CD4-positive, alpha-beta T cell treated with Interleukin-15 for 1 hour (primary cell): ENCODE measurements at regions not wholly inside any gene's neighbourhood (a gene's known extent, or its start where the extent isn't known, plus 50 kb on each side); places are given as distances from the start of the nearest gene placed in this dataset.
"Not testable (repeated sequence)": the region's sequence is repeated elsewhere in the genome, so short reads cannot be mapped to it uniquely, and the experiment has no call there.

Experiments used
- DNase-seq: peaks from one replicate; pipeline ENCODE4 v3.0.0-alpha.2; 2020

DNA sequence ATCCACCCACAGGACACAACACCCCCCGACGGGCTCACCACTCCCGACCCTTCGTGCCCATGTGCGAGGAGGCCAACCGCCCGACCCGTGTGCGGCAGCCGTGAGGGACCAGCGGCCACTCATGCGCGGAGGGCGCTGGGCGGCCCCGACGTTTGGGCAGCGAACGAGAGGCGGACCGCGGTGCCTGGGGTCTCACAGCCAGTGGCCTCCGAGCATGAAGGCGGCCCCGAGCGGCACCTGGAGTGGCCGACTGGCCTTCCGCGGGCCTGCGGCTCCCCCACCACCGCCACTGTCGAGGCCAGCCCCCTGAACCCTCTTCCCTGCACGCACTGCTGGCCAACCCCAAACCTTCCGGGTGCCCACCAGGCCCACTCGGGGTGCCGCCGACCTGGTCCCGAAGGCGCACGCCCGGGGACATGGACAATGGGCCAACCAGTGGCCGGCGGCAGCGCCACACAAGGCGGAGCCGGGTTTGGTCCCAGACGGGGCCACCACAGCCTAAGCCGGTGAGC is 4274.9 kb upstream of the OR11H1 start:
- DNase-seq = peak; percentile 15

DNA sequence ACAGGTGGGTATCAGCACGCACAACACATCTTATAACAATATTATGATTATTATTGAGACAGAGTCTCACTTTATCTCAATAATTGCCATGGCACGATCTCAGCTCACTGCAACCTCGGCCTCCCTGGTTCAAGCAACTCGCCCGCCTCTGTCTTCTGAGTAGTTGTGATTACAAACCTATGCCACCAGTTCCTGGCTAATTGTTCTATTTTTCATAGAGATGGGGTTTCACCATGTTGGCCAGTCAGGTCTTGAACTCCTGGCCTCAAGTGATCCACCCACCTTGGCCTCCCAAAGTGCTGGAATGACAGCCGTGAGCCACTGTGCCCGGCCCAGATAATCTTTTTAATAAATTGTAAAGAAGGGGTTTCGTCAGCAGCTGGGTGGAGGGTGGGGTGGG is 4257.0 kb upstream of the OR11H1 start:
- not testable (repeated sequence) for DNase-seq

DNA sequence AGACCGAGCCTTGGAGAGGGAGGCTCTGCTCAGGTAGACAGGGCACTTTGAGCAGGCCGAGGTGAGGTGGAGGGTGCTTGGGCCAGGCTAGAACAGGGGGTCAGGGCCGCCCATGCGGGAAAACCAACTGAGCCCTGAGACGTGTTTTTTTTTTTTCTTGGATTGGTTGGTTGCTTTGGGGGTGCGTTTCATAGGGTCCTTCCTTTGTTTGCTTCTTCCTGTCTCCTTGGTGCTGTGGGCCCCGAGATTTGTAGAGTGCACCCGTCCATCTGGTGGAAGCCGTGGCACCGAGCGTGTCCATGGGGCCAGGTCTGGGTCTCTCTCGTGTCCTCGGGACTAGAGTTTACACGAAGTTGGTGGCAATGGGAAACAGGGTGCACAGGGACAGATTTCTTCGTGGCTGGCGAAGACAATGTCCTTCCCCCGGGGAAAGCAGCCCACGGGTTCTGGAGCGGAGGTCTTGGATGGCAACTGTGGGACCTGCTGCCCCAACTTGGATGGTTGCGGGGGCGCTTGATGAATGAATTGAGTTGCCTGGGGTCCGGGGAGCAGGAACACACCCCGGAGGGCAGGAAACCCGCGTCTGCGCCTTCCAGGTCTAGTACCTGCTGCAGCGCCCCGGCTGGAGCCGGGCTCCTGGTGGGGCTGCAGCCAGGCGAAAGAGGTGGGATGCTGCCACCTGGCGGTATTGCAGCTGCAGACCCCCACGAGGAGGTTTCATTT is 4242.7 kb upstream of the OR11H1 start:
- peak; percentile 18 for DNase-seq

DNA sequence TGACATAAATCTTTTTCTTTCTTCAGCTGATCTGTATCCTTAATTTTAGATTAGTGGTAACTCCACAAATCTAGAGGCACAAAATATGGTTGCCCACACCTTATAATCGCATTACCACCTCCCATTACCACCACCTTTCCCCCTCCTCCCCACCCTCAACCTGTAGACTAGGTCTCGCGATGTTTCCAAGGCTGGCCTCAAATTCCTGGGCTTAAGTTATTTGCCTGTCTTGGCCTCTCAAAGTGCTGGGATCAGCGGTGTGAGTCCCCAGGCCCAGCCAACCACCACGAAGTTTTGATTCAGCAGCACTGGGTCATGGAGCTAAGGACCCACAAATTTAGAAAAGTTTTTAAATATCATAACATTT is 4242.2 kb upstream of the OR11H1 start:
- not testable (repeated sequence) for DNase-seq

GRCh38 chr22:11288246-11289220 is 4239.5 kb upstream of the OR11H1 start:
- DNase-seq = peak; percentile 11

DNA sequence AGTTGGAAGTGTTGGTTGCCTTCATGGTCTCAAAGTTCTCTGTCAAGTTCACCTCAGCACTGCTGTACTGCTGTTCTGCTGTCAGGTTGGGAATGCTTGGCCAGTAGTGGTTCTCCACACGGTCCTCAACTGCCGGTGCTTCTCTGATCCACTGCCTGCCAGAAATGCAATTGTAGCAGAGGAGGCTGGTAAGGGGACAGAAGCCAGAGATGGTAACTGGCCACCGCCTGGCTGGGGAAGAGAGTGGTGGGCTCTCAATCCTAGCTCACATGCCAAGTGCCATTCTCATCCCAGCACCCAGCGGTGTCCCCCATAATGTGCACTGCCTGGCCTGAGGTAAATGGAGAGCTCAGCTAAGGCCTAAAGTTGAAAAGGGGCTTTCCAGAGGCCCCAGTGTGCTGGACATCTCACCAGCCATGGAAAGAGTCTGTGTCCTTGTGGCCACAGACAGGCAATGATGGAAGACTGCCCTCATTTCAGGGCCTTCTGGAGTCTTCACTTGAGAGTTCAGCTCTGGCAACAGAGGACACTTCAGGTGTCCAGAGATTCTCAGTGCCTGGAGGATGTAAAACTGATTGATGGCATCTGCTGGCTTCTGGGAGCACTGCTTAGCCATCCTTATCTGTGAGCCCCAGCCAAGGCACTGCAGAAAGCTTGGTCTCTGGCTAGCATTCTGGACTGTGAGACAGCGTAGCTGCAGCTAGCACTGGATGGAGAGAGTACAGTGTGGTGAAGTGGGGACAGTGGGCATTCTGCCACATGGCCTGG is 4229.7 kb upstream of the OR11H1 start:
- not testable (repeated sequence) for DNase-seq

- DNase-seq = not testable (repeated sequence)
Observed at GRCh38 chr22:11302427-11302826, 4225.6 kb upstream of the OR11H1 start.

DNA sequence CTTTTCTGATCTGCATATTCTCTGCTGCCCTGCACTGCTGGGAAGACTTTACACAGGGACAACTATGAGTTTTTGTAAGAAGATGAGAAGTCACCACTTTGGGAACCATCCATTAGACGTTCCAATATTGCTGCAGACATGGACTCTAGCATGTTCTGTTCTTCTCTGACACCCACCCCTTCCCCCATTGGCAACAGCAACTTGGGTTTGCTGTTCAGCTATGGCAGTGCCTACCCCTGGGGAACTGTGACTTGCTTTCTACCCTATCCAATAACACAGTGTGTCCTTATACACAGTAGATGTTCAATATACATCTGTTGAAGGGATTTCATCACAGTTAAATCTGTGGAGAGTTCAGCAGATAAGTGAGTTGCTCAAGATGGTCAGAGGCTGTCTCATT is 4225.1 kb upstream of the OR11H1 start:
- not testable (repeated sequence) for DNase-seq

- not testable (repeated sequence) for DNase-seq
Observed at GRCh38 chr22:11305179-11305578, 4222.8 kb upstream of the OR11H1 start.

DNA sequence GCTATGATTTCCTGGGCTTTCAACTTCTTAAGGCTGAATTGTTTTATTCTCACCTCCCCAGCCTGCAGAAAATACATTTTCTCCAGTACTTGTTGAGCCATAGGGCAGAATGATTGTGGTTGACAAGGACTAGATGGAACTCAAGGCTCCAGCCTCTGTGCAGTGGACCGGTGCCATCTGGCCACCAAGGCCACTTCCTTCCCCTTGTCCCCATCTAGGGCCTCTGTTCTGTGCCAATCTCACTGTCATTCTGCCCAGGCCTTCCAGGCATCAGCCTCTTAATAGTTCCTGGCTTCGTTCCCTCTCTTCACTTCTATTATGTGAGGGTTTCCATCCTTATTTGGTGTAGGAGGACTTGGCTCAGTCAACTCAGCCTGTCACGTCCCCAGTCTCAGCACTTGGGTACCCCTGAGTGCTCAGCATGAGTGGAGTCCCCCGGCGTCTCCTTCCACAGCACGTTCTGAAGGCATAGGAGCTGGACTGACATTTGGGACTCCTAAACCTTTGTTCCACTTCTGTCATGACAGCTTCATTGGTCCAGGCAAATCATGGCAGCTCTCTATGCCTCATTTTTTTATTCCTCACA is 4221.0 kb upstream of the OR11H1 start:
- DNase-seq = not testable (repeated sequence)

GRCh38 chr22:11307998-11308397 is 4220.0 kb upstream of the OR11H1 start:
- DNase-seq = no peak

DNA sequence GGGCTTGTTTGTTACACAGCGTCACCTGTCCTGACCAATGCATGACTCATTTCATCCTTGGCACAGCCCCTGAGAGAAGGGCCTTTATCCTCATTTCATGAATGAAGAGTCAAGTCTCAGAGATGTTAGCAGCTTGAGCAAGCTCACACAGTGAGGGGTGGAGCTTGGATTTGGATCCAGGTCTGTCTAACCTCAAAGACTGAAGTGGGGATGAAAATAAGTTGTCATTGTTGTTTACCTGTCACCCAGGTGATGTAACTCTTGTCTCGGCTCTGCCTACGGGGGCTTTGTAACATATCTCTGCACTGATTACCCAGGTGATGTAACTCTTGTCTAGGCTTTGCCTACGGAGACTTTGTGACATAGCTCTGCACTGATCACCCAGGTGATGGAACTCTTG is 4218.2 kb upstream of the OR11H1 start:
- DNase-seq = not testable (repeated sequence)

- not testable (repeated sequence) for DNase-seq
Observed at GRCh38 chr22:11310647-11311046, 4217.3 kb upstream of the OR11H1 start.

GRCh38 chr22:11312640-11313039 is 4215.4 kb upstream of the OR11H1 start:
- DNase-seq = not testable (repeated sequence)

DNA sequence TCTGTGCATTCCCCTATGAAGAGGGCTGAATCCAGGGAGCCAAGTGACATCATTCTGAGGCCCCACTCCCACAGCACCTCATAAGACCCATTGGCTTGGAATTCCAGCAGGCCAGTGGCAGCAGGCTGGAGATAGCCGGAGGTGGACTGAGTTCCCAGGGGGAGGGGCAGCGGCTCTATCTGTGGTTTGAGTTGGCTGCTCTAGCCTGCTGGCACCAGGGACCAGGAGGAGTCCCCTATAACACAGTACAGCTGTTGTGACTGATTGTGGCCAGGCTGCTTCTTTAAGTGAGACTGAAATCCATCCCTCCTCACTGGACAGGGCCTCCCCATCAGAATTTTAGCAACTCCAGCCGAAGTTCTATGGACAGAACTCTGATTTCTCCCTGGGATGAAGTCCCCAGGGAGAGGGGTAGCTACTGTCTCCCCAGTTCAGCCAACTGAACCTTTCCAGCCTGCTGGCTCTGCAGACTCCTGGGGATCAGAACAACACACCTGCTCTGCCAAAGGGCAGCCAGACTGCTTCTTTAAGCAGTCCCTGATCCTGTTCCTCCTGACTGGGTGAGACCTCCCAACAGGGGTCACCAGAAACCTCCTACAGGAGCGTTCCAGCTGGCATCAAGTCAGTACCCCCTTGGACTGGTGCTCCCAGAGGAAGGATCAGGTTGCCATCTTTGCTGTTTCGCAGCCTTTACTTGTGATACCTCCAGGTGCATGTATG is 4214.8 kb upstream of the OR11H1 start:
- DNase-seq = not testable (repeated sequence)

GRCh38 chr22:11318633-11319032 is 4209.4 kb upstream of the OR11H1 start:
- not testable (repeated sequence) for DNase-seq

DNA sequence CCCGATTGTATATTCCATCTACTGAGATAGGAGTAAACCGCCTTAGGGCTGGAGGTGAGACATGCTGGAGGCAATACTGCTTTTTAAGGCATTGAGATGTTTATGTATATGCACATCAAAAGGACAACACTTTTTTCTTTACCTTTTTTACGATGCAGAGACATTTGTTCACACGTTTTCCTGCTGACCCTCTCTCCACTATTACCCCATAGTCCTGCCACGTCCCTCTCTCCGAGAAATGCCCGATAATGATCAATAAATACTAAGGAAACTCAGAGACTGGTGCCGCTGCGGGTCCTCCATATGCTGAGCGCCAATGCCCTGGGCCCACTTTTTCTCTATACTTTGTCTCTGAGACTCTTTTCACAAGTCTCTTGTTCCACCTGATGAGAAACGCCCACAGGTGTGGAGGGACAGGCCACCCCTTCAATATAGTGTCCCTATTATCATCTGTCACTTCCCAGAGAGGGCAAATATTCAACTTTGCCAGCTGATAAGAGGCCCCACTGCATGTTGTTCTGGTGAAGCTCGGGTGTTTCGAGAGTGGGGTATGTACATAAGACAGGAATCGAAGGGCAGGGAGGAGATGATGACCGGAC is 4203.5 kb upstream of the OR11H1 start:
- DNase-seq = not testable (repeated sequence)

GRCh38 chr22:11325767-11326166 is 4202.2 kb upstream of the OR11H1 start:
- no peak for DNase-seq

GRCh38 chr22:11341387-11342068 is 4186.5 kb upstream of the OR11H1 start:
- DNase-seq = not testable (repeated sequence)

- DNase-seq = not testable (repeated sequence)
Observed at GRCh38 chr22:11351181-11351580, 4176.8 kb upstream of the OR11H1 start.

DNA sequence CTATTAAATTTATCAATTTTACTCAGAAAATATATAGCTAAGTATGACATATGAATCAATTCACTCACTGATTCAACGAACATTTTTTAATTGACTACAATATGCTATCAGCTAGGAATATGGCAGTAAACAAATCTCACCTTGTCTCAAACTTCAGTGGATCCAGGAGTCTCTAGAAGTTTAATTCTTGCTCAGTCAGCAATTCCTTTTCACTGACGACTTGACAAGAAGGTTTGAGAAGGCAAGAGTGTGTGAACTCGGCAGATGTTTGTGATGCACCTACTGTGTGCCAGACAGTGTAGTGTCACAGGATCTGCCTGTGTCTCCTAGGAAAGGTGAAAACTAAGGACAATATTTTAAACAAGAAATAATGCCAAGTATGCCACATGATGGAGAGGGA is 4175.7 kb upstream of the OR11H1 start:
- not testable (repeated sequence) for DNase-seq
